AG20443 (cell line): ENCODE measurements at regions not wholly inside any gene's neighbourhood (a gene's known extent, or its start where the extent isn't known, plus 50 kb on each side); places are given as distances from the start of the nearest gene placed in this dataset.
"Not testable (repeated sequence)": the region's sequence is repeated elsewhere in the genome, so short reads cannot be mapped to it uniquely, and the experiment has no call there.

Source experiments
- DNase-seq: peaks from one replicate; pipeline ENCODE4 v3.0.0; 2012; ENCODE audit warnings: low spot score, mixed read lengths

GRCh38 chr14:88929656-88930436, 105.4 kb downstream of the TTC8 start:
- DNase-seq: no peak

- no peak for DNase-seq
Observed at GRCh38 chr14:88931321-88932110, 107.1 kb downstream of the TTC8 start.

DNA sequence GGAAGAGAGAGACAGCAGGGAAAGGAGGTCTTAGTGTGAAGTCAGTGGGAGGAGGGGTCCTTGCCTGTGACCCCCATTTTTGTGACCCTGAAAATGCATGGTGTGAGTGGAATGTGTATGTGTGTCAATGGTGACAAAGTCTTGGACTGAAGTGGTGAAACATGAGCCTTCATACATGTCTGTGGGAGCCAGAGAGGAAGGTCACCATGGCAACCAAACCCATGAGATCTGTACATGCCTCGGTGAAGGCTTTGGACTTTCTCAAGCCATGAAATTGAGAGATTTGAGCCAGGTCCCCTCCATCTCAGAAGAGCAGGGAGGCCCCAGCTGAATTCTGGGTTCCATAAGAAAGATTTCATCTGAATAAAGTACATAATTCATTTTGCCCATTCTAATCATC, 108.7 kb downstream of the TTC8 start:
- DNase-seq: no peak

- DNase-seq: peak; percentile 48
Observed at GRCh38 chr14:88934351-88934806, 109.9 kb downstream of the TTC8 start.

DNA sequence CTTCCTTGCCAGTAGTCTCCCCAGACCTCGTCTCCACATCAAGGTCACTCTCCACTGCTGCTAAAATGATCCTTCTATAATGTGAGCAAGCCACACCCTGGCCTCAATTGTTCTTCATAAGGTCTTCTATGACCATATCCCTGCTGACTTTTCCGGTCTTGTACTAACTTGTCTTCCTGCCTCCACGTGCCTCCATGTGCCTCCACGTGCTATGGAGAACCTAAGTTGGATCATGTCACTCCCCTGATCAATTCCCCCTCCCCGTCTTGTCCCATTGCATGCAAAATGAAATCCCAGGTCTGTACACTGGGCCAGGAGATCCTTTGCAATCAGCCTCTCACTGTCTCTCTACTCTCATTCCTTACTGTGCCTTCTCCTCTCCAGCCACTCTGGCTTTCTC, 110.6 kb downstream of the TTC8 start:
- no peak for DNase-seq

- no peak for DNase-seq
Observed at GRCh38 chr14:88937706-88938105, 113.3 kb downstream of the TTC8 start.

DNA sequence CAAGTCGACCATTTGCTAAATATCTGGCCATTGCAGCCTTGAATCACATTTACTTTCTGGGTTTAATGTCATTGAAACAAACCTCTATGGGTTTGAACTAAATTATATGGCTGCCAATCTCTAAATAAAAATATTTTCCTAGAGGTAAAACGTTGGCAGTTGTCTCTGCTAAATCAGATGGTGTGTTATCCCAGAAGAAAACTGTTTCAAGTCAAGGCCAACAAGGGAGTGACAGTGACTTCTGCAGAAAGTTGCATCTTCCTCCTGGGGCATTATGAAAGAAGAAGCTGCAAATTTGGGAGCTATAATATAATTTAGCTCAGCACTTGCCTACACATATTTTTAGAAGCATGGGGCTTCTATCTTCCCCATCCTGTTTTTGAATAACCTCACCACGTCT, 116.2 kb downstream of the TTC8 start:
- no peak for DNase-seq

GRCh38 chr14:88941414-88941813, 117.0 kb downstream of the TTC8 start:
- DNase-seq: no peak

GRCh38 chr14:88947646-88948598, 123.5 kb downstream of the TTC8 start:
- DNase-seq: no peak

DNA sequence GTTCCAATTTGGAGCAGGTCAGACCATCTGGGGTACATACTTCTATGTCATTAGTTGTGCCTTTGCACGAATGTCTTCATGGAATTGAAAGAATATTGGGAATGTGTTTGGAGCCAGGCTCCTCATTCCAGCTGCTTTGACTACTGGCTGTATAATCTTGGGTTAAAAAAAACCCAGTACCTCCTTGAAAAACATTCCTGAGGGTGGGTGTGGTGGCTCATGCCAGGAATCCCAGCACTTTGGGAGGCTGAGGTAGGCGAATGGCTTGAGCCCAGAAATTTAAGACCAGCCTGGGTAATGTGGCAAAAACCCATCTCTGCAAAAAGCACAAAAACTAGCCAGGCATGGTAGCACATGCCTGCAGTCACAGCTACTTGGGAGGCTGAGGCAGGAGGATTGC, 125.6 kb downstream of the TTC8 start:
- no peak for DNase-seq

GRCh38 chr14:88951370-88951769, 126.9 kb downstream of the TTC8 start:
- DNase-seq: no peak

GRCh38 chr14:88952901-88953300, 128.4 kb downstream of the TTC8 start:
- no peak for DNase-seq

- DNase-seq: no peak
Observed at GRCh38 chr14:88955455-88955854, 131.0 kb downstream of the TTC8 start.

DNA sequence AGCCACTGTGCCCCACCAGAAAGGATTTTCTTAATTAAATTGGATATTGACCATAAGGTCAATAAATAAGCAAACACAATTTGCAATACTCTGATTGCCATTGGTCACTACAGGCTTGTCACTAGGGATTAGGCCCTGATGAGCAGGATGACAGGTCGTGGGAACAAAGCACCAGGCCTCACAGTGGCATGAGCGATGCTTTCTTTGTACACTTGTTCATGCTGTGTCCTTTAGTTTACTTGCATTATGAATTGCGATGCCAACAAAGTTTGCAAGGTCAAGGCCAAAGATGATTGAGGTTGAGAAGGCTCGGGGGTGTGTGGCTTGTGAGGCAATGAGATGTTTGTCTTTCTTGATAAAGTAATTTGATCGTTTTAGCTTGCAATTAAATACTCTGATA, 136.0 kb downstream of the TTC8 start:
- DNase-seq: no peak

- no peak for DNase-seq
Observed at GRCh38 chr14:88961214-88961613, 136.8 kb downstream of the TTC8 start.

DNA sequence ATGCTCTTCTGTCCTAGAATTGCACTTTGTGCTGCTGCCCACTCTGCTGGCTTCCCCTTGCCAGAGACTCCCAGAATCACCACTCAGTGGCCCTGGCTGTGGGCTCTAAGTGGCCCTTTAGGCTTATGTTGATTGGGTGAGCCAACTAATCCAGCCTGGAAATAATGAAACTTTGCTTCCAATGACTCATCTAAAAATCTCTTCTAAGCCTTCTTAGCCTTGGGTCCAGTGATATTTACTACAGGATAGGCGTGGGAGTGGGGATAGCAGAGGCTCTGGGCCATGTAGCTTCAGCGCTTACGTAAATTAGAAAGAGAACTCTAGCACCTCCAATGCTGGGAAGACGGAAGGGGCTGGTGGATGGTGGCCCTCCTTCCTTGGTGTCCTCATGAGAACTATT, 137.9 kb downstream of the TTC8 start:
- no peak for DNase-seq

DNA sequence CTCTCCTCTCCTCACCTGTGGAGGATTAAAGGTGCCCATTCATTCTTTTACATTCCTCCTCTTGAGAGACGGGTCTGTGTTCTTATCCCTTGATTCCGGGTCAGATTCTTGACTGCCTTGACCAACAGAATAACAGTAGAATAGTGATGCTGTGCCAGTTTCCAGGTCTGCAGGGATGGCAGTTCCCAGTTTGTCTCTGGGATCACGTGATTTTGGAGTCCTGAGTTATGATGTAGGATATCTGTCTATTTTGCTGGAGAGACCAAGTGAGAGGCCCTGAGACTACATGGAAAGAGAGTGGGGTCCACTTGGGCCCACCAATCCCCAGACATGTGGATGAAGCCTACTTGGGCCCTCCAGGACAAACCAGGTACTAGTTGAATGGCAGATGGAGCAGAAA, 142.8 kb downstream of the TTC8 start:
- no peak for DNase-seq

DNA sequence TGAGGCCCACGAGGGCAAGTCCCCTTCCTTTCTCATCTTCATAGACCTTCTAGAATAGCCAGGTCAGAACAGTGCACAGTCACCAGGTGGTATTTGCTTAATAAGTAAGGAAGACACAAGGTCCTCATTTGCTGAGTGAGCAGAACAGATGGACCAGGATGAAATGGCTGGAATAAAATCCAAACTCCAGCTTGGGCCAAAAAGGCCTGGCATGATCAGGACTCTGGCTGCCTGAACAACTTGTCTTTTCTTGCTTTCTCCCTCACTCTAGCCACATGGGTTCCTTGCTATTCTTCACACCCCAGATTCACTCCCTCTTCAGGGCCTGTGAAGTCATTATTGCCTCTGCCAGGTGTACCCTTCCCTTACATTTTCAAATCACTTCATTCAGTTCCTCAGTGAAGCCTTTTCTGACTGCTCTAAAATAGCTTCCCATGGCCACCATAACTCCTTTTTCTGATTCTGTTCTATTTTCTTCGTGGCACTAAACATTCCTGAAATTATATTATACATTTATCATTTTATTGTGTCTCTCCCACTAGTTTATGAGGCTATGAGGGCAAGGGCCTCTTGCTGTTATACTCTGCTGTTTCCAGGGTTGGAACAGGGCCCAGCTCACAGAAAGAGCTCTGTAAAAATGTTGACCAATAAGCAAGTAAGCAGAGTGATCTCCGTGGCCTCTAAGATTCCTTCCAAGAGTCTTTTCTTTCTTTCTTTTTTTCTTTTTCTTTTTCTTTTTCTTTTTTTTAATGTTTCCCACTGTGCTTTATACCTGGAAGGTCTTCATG, 150.8 kb downstream of the TTC8 start:
- no peak for DNase-seq

- DNase-seq: no peak
Observed at GRCh38 chr14:88975926-88976325, 151.5 kb downstream of the TTC8 start.

DNA sequence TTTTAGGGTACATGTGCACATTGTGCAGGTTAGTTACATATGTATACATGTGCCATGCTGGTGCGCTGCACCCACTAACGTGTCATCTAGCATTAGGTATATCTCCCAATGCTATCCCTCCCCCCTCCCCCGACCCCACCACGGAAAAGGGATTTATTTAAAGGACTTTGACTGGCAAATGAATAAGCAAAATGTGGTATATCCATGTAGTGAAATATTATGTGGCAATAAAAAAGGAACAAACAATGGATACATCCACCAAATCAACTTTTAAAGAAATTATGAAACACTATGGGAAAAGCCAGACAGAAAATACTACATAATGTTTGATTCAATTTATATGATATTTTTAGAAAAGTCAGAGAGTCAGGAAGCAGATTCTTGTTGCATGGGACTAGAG, 156.5 kb downstream of the TTC8 start:
- not testable (repeated sequence) for DNase-seq

GRCh38 chr14:88981948-88982347, 157.5 kb downstream of the TTC8 start:
- DNase-seq: no peak
